ENCODE measurements at regions not wholly inside any gene's neighbourhood (a gene's known extent, or its start where the extent isn't known, plus 50 kb on each side); places are given as distances from the start of the nearest gene placed in this dataset.
"Not testable (repeated sequence)": the region's sequence is repeated elsewhere in the genome, so short reads cannot be mapped to it uniquely, and the experiment has no call there.

- Histone ChIP-seq H3K4me3 (no peak overlapping the region), H3K36me3 (no peaks in the 10 kb centered on the region), H3K27me3 (no peaks in the 10 kb centered on the region), H3K4me1 (peaks cover 0 to 8% (median 0%) of the 10 kb centered on the region in 4 donors), H3K27ac (peak overlapping the region in 1 of 3 donors; percentile 3), H3K9me3 (no peaks in the 10 kb centered on the region)
- ATAC-seq (no peak), DNase-seq (no peak)
- intact Hi-C loops (cut with DNase I), result loop anchor here in 1 of 2 donors (10.0 kb wide), 1 partner anchor 304 kb away; no protein-coding TSS in a partner anchor
- no peak for TF ChIP-seq CTCF (IDR thresholded peaks at IDR 0.05)
- no peak for TF ChIP-seq POLR2A (IDR thresholded peaks at IDR 0.05)
- 71% methylated on average over 10 of the region's 10 CpGs for WGBS (ENCODE audit: insufficient coverage, low coverage, low lambda C conversion rate, missing lambda C conversion rate)
These were observed 166.7 kb downstream of the SLC38A4 start for GRCh38 chr12:46659032-46659650.

- TF ChIP-seq CTCF (IDR thresholded peaks at IDR 0.05) (no peak), POLR2A (IDR thresholded peaks at IDR 0.05) (no peak)
- ATAC-seq (no peak), DNase-seq (no peak)
- Histone ChIP-seq H3K4me1 (peaks cover 0 to 8% (median 0%) of the 10 kb centered on the region in 4 donors), H3K4me3 (no peak overlapping the region), H3K36me3 (no peaks in the 10 kb centered on the region), H3K27ac (no peak overlapping the region), H3K27me3 (no peaks in the 10 kb centered on the region), H3K9me3 (no peaks in the 10 kb centered on the region)
- intact Hi-C loops (cut with DNase I), result loop anchor here in 1 of 2 donors (10.0 kb wide), 1 partner anchor 303 kb away; no protein-coding TSS in a partner anchor
- 78% methylated on average over 4 of the region's 4 CpGs for WGBS (ENCODE audit: insufficient coverage, low coverage, low lambda C conversion rate, missing lambda C conversion rate)
These were observed 168.1 kb downstream of the SLC38A4 start for GRCh38 chr12:46657453-46658411.

- H3K4me3 ChIP-seq, H3K27me3 ChIP-seq, H3K4me1 ChIP-seq, H3K27ac ChIP-seq, H3K36me3 ChIP-seq, H3K9me3 ChIP-seq, ATAC-seq, DNase-seq: not testable (repeated sequence)
- 82% methylated on average over 1 of the region's 3 CpGs for WGBS (ENCODE audit: insufficient coverage, low coverage, low lambda C conversion rate, missing lambda C conversion rate)
- intact Hi-C loops (cut with DNase I), result loop anchor here in 1 of 2 donors (10.0 kb wide), 1 partner anchor 301 kb away; no protein-coding TSS in a partner anchor
These were observed 169.8 kb downstream of the SLC38A4 start for GRCh38 chr12:46655984-46656383.

- H3K27me3 ChIP-seq, result no peaks in the 10 kb centered on the region
- intact Hi-C loops (cut with DNase I), result loop anchor here in 1 of 2 donors (10.0 kb wide), 1 partner anchor 299 kb away; no protein-coding TSS in a partner anchor
- H3K4me1 ChIP-seq, result no peaks in the 10 kb centered on the region
- H3K27ac ChIP-seq, result no peak overlapping the region
- no peaks in the 10 kb centered on the region for H3K36me3 ChIP-seq
- H3K9me3 ChIP-seq, result no peaks in the 10 kb centered on the region
- H3K4me3 ChIP-seq, result no peak overlapping the region
- TF ChIP-seq CTCF (IDR thresholded peaks at IDR 0.05) (no peak), POLR2A (IDR thresholded peaks at IDR 0.05) (no peak)
- ATAC-seq (no peak), DNase-seq (no peak)
- 90% methylated on average over 2 of the region's 2 CpGs for WGBS (ENCODE audit: insufficient coverage, low coverage, low lambda C conversion rate, missing lambda C conversion rate)
These were observed 172.5 kb downstream of the SLC38A4 start for GRCh38 chr12:46653311-46653710.

- H3K27me3 ChIP-seq, result no peaks in the 10 kb centered on the region
- intact Hi-C loops (cut with DNase I), result loop anchor here in 1 of 2 donors (10.0 kb wide), 1 partner anchor 298 kb away; no protein-coding TSS in a partner anchor
- H3K4me3 ChIP-seq, result no peak overlapping the region
- TF ChIP-seq POLR2A (IDR thresholded peaks at IDR 0.05) (no peak), CTCF (IDR thresholded peaks at IDR 0.05) (no peak)
- no peak for ATAC-seq
- H3K9me3 ChIP-seq, result no peaks in the 10 kb centered on the region
- no peak overlapping the region for H3K27ac ChIP-seq
- H3K36me3 ChIP-seq, result no peaks in the 10 kb centered on the region
- no peaks in the 10 kb centered on the region for H3K4me1 ChIP-seq
- no peak for DNase-seq
These were observed 173.1 kb downstream of the SLC38A4 start for GRCh38 chr12:46652692-46653091.

Measured in right lobe of liver (tissue), 6 donors.